BE2C (cell line): ENCODE measurements at regions not wholly inside any gene's neighbourhood (a gene's known extent, or its start where the extent isn't known, plus 50 kb on each side); places are given as distances from the start of the nearest gene placed in this dataset.
A peak's percentile ranks its signal among the peaks of the same experiment; 100 is the strongest.

Source experiments
- DNase-seq: peaks from one replicate; pipeline ENCODE4 v3.0.0-alpha.2; 2020
- H3K27me3 ChIP-seq: fragments of 250-450 bp; sonication (Bioruptor Pico); 2 replicates; pipeline ENCODE4 v1.5.1; 2020; ENCODE audit warnings: mild to moderate bottlenecking
- H3K36me3 ChIP-seq: fragments of 250-450 bp; sonication (Bioruptor Pico); 2 replicates; pipeline ENCODE4 v1.5.1; 2020; ENCODE audit warnings: mild to moderate bottlenecking
- H3K4me1 ChIP-seq: fragments of 250-450 bp; sonication (Bioruptor Pico); 2 replicates; pipeline ENCODE4 v1.5.1; 2020
- H3K4me3 ChIP-seq: 2 replicates; pipeline ENCODE4 v1.5.1; 2011; ENCODE audit warnings: low read depth, low read length
- H3K9me3 ChIP-seq: fragments of 250-450 bp; sonication (Bioruptor Pico); 2 replicates; pipeline ENCODE4 v1.5.1; 2020
- TF ChIP-seq, protein P1 (sequence below): IDR thresholded peaks from 2 replicates; pipeline ENCODE4 v1.5.1; 2012; ENCODE audit warnings: mild to moderate bottlenecking, low read depth, low read length

DNA sequence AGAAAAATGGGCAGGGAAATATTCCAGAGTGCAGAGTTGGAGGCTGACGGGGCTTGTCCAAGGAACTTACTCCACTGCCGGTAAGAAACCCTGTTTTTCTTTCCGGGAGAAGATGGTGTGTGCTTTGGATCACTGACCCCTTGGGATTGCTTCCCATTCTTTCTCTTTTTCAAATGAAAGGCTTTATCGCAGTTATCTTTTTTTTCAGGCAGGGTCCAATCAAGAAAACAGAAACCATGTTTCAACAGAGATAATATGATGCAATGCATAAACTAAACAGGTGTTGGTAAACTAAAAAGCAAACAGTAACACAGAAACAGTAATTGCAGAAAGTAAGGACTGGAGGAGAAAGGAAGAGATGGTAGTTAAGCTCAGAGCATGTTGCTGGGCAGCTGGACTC is 145.1 kb downstream of the LYPLAL1 start:
- TF ChIP-seq, protein P1, sequence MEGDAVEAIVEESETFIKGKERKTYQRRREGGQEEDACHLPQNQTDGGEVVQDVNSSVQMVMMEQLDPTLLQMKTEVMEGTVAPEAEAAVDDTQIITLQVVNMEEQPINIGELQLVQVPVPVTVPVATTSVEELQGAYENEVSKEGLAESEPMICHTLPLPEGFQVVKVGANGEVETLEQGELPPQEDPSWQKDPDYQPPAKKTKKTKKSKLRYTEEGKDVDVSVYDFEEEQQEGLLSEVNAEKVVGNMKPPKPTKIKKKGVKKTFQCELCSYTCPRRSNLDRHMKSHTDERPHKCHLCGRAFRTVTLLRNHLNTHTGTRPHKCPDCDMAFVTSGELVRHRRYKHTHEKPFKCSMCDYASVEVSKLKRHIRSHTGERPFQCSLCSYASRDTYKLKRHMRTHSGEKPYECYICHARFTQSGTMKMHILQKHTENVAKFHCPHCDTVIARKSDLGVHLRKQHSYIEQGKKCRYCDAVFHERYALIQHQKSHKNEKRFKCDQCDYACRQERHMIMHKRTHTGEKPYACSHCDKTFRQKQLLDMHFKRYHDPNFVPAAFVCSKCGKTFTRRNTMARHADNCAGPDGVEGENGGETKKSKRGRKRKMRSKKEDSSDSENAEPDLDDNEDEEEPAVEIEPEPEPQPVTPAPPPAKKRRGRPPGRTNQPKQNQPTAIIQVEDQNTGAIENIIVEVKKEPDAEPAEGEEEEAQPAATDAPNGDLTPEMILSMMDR: no peak
- no peak overlapping the region for H3K4me3 ChIP-seq
- no peaks in the 10 kb centered on the region for H3K4me1 ChIP-seq
- peaks cover 3% of the 10 kb centered on the region for H3K9me3 ChIP-seq
- no peaks in the 10 kb centered on the region for H3K36me3 ChIP-seq
- no peaks in the 10 kb centered on the region; the same call in 1 of the 2 replicates for H3K27me3 ChIP-seq
- DNase-seq: no peak

DNA sequence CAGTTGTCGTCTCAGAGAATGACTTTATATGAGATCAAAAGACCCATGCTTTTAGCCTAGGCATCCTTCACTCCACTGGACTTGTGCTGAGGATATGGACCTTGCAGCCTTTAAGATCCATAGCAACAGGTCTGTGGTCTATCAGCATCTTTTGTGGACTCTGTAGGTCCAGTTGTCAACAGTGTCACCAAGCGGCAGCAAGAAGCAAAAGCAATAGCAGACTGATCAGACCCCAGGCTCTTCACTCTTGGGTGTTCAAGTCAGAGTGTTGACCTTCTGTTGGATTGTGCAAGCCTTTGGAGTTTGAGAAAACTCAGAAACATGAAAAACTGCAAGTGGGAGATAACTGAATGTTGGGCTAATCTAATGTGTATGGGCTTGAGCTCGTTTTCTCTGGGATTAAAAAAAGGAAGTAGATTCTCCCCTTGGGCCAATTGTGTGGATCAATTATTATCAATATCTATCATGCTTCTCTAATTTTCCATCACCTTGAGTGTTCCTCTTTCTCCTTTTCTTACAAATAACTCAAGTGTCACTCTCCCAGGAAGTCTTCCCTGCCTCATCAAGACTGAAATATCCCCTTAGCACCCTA is 144.2 kb downstream of the LYPLAL1 start:
- Histone ChIP-seq H3K4me1 (no peaks in the 10 kb centered on the region), H3K4me3 (no peak overlapping the region), H3K27me3 (no peaks in the 10 kb centered on the region), H3K36me3 (no peaks in the 10 kb centered on the region), H3K9me3 (peaks cover 3% of the 10 kb centered on the region)
- no peak for DNase-seq
- TF ChIP-seq, protein P1: peak; percentile 56

DNA sequence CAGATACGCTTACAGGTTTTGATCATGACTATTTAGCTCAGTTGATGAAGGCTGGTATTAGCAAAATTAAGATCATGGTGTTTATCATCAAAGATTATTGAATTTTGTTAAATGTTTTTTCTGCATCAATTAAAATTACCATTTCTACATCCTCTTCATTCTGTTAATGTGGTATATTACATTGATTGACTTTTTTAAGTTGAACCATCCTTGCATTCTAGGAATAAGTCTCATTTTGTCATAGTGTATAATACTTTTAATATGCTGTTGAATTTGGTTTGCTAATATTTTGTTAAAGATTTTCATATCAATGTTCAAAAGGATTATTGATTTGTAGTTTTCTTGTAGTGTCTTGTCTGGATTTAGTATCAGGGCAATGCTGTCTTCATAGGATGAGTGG is 142.4 kb downstream of the LYPLAL1 start:
- DNase-seq: no peak
- H3K4me3 ChIP-seq: no peak overlapping the region
- no peaks in the 10 kb centered on the region for H3K27me3 ChIP-seq
- no peaks in the 10 kb centered on the region for H3K36me3 ChIP-seq
- H3K9me3 ChIP-seq: peaks cover 3% of the 10 kb centered on the region
- TF ChIP-seq, protein P1: no peak
- no peaks in the 10 kb centered on the region for H3K4me1 ChIP-seq

DNA sequence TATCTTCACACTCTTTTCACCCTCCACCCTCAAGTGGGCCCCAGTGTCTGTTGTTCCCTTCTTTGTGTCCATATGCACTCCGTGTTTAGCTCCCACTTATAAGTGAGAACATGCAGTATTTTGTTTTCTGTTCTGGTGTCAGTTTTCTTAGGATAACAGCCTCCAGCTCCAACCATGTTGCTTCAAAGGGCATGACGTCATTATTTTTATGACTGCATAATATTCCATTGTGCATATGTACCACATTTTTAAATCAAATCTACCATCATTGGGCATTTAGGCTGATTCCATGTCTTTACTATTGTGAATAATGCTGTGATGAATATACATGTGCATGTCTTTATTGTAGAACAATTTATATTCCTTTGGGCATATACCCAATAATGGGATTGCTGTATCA is 140.3 kb downstream of the LYPLAL1 start:
- H3K36me3 ChIP-seq: no peaks in the 10 kb centered on the region
- DNase-seq: no peak
- H3K27me3 ChIP-seq: no peaks in the 10 kb centered on the region
- TF ChIP-seq, protein P1: no peak
- peaks cover 3% of the 10 kb centered on the region for H3K9me3 ChIP-seq
- no peaks in the 10 kb centered on the region for H3K4me1 ChIP-seq
- H3K4me3 ChIP-seq: no peak overlapping the region

DNA sequence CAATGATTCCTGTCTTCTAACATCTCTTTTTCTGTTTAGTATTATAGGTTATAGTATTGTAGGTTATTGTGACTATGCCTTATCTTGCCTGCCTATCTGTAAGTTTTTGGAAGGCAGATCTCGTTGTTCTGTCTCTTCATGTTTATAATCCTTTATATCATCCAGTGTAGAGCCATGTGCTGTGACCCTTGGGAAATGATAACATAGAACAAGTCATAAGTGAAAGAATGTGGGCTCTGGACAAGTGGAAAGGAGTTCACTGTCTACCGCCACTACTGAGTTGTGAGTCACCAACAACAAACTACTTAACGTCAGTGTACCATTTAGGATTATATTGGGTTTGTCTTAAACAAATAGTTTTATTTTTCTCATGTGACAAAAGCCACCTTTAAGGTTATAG is 139.3 kb downstream of the LYPLAL1 start:
- Histone ChIP-seq H3K4me1 (no peaks in the 10 kb centered on the region), H3K27me3 (no peaks in the 10 kb centered on the region), H3K4me3 (no peak overlapping the region), H3K9me3 (peaks cover 3% of the 10 kb centered on the region), H3K36me3 (no peaks in the 10 kb centered on the region)
- DNase-seq: no peak
- TF ChIP-seq, protein P1: no peak

DNA sequence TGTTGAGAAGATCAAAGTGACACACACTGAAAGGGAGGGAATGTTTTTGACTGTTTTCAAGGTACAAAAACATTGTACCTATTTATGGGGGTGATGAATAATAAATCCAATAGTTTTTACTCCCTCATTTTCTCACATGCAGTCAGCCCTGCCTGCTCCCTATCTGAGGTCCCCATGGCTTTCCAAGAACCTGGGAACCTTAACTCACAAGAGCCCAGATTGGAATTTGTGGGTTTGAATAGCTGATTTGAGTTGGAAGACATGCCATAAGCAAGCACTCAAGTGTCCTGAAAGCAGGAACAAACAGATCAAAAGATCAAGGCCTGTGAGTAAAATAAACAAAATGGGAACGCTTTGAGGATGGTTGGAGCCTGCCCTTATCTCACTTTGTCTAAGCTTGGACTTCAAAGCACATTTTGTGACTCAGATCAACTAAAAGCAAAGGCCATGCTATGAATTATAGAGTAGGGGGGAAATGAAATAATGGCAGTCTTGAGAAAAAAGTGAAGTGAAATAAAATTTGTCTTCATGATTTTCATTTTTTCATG is 136.6 kb downstream of the LYPLAL1 start:
- no peak overlapping the region for H3K4me3 ChIP-seq
- H3K4me1 ChIP-seq: no peaks in the 10 kb centered on the region
- no peak for DNase-seq
- no peaks in the 10 kb centered on the region for H3K36me3 ChIP-seq
- TF ChIP-seq, protein P1: no peak
- H3K9me3 ChIP-seq: no peaks in the 10 kb centered on the region
- no peaks in the 10 kb centered on the region for H3K27me3 ChIP-seq
